HG03575 (cell line): ENCODE measurements at regions not wholly inside any gene's neighbourhood (a gene's known extent, or its start where the extent isn't known, plus 50 kb on each side); places are given as distances from the start of the nearest gene placed in this dataset.

Experiments
- ATAC-seq: cut with Tn5 transposase; IDR thresholded peaks from one replicate; pipeline ENCODE4 v1.9.1; 2021; ENCODE audit not compliant: unreplicated experiment, insufficient number of reproducible peaks, low FRiP score; ENCODE audit errors: extremely low read depth

- ATAC-seq: no peak
These were observed 396.1 kb downstream of the BRD1 start for GRCh38 chr22:49431551-49431950.

DNA sequence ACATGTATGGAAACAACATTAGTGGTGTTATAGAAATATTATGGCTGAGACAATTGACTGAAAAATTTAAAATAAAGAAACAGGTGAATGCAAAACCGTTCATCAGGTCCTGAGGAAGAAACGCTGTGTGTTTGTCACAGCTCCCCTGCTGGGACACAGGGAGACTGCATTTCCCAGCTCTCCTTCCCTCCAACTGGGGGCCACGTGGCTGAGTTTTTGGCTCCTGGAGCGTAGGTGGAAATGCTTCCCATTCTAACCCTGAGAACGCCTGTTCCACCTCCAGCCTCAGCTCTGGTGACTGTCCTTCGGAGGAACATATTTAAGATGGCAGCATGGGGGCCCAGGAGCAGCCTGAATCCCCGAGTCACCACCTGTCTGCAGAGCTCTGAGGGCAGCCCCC is 398.6 kb downstream of the BRD1 start:
- no peak for ATAC-seq

- ATAC-seq: no peak
These were observed 399.7 kb downstream of the BRD1 start for GRCh38 chr22:49427941-49428340.

DNA sequence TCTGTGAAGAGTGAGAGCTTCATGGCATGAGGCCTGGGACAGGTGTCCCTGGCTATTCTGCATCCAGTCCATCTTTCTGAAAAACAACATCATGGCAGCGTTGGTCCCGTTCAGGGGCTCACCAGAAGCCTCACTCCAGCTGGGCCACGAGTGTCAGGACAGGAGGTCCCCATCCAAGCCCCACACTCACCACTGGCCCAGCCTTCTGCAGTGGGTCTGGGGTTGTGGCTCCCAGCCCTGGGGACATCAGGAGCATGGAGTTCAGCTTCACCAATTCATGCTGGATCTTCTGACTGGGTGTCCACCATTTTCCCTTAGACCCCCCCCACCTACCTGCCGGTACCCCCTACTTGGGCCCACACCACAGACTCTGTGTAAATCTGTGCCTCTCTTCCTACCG is 400.3 kb downstream of the BRD1 start:
- ATAC-seq: no peak

DNA sequence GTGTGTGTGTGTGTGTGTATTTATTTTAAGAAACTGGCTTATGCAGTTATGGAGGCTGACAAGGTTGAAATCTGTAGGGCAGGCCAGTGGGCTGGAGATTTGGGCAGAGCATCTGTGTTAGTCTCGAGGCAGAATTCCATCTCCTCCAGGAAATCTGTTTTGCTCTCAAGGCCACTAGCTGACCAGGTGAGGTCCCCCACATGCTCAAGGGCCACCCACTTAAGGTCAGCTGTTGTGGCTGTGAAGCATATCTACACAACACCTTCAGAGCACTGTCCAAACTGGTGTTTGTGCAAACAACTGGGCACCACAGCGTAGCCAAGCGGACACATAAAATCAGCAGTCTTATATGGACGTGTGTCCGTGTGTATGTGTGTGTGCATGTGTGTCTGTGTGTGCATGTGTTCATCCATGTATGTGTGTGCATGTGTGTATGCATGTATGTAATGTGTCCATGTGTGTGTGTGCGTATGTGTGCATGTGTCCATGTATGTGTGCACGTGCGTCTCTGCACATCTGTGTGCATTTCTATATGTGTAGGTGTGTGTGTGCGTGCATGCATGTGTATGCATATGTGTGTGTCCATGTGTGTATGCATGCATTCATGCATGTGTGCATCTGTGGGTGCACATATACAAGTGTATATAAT is 400.9 kb downstream of the BRD1 start:
- no peak for ATAC-seq

DNA sequence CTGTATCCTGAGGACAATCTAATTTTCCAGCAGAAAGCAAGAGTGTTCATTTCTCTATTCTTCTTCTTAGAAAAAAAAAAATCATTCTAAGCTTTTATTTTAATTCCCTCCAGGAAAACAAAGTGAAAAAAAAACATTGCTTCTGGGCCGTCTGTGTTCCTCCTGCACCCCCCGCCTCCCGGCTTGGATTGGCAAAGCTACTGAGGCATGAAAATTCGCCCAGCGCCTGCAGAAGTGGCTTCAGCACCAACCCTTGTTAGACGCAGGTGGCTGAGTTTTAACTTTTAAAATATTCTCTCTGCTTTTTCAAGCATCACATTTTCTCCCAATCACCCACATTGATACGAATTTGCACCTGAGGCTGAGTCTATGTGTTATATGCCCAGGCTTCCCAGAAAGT is 401.6 kb downstream of the BRD1 start:
- no peak for ATAC-seq

DNA sequence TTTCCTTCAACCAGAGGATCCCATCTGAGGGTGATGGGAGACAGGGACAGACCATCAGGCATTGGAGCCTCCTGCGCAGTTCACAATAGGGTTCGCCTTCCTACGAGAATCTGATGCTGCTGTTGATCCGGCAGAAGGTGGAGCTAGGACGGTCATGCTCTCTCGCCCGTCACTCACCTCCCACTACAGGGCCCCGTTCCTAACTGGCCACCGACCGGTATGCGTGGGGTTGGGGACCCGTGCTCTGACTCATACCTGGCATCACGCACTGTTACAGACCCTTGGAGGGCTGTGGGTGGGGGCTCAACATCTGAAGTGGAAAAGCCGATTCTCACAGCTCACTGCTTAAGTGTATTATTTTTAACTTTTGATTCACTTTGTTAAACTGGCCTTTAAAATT is 402.3 kb downstream of the BRD1 start:
- no peak for ATAC-seq

- no peak for ATAC-seq
These were observed 402.8 kb downstream of the BRD1 start for GRCh38 chr22:49424893-49425270.

GRCh38 chr22:49423125-49423650 is 404.5 kb downstream of the BRD1 start:
- ATAC-seq: no peak

GRCh38 chr22:49422701-49423100 is 405.0 kb downstream of the BRD1 start:
- ATAC-seq: no peak

DNA sequence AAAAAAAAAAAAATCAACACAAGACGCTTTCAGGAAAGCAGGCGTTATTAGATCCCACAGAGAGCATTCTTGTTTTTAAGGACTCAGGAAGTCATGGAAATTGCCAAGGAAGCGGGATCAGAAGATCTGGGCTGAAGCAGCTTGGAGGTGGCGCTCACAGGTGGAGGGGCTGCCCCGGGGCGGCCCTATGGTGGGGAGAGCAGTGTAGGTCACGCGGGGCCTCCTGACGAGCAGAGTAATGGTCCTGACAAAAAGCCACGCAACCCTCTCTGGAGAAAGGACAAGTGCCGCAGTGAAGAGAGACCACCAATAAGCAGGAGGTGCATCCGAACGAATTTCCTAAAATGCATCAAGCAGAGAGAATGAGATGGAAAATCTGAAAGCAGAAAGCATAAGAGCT is 407.0 kb downstream of the BRD1 start:
- ATAC-seq: no peak

- ATAC-seq: no peak
These were observed 408.0 kb downstream of the BRD1 start for GRCh38 chr22:49419661-49420060.

- ATAC-seq: no peak
These were observed 408.7 kb downstream of the BRD1 start for GRCh38 chr22:49418943-49419342.

- no peak for ATAC-seq
These were observed 409.3 kb downstream of the BRD1 start for GRCh38 chr22:49418341-49418894.

DNA sequence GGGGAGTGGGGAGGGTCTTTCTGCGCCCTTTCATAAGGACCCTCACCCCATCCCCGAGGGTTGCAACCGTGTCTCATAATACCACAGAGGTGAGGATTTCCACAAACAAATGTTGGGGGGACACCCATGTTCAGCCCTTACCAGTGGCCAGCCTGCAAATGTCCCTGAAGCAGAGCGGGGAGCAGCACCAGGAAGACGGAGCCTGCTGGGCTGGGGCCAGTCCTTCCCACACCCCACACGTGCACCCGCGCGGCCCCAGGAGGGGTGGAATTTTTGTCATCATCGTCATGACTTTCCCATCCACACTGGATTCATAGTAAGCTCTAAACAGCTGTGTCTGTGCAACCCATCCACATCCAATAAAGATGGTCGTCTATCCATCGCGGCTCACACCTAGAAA is 409.8 kb downstream of the BRD1 start:
- no peak for ATAC-seq

GRCh38 chr22:49417326-49417725 is 410.3 kb downstream of the BRD1 start:
- ATAC-seq: no peak

GRCh38 chr22:49415151-49415951 is 412.3 kb downstream of the BRD1 start:
- ATAC-seq: no peak

DNA sequence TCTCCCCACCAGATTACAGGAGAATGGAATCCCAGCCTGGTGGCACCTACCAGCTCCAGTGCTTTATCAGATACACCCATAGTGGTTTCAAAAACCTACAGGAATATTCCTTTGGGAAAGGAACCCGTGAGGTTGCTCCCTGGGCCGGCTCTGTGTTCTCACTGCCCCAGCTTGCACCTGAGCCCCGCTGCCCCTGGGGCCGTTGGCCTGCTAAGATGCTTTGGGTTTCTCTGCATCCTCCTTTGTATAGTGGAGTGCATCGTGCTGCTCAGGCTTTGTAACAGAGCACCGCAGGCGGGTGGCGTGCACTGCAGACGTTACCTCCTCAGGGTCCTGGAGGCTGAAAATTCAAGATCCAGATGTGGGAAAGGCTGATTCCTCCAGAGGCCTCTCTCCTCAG is 414.1 kb downstream of the BRD1 start:
- ATAC-seq: no peak

DNA sequence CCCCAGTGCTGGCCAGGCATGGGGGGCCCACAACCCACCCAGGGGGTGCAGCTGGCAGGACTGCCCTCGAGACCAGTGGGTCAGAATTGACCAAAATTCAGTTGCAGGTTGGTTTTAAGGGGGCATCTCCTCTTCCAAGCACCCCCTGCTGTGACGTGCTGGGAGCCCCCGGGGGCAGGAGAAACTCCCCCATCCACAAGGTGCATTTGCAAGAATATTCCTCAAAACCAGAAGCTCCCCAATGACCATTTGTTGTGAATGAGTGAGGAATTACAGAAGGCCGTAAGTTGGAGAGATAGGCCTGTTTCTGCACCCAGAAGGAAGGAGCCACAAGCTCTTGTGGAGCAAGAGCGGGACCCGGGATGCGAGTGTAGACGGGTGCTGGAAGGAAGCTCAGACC is 414.5 kb downstream of the BRD1 start:
- ATAC-seq: no peak

GRCh38 chr22:49412236-49412635 is 415.4 kb downstream of the BRD1 start:
- ATAC-seq: no peak
